OCI-LY1 (cell line): ENCODE measurements at regions not wholly inside any gene's neighbourhood (a gene's known extent, or its start where the extent isn't known, plus 50 kb on each side); places are given as distances from the start of the nearest gene placed in this dataset.

Experiments used
- H2AFZ ChIP-seq: fragments of 200-600 bp; sonication (generic), shearing (Covaris generic); 2 replicates; pipeline ENCODE4 v1.6.0; 2014; ENCODE audit warnings: antibody characterized with exemption, mild to moderate bottlenecking, low read length
- H3F3A ChIP-seq: fragments of 200-600 bp; sonication (generic), shearing (Covaris generic); 2 replicates; pipeline ENCODE4 v1.6.0; 2014; ENCODE audit warnings: mild to moderate bottlenecking, antibody characterized with exemption, low read length, moderate library complexity; ENCODE audit not compliant: insufficient read depth
- H3K27ac ChIP-seq: fragments of 200-600 bp; sonication (generic); 2 replicates; pipeline ENCODE4 v1.5.1; 2014; ENCODE audit warnings: low read length, mixed run types, mild to moderate bottlenecking, low read depth; ENCODE audit not compliant: poor library complexity, severe bottlenecking
- H3K27me3 ChIP-seq: fragments of 200-600 bp; sonication (generic); 2 replicates; pipeline ENCODE4 v1.6.0; 2014; ENCODE audit warnings: antibody characterized with exemption, mild to moderate bottlenecking, low read length, moderate library complexity; ENCODE audit not compliant: insufficient read depth
- H3K36me3 ChIP-seq: fragments of 200-600 bp; sonication (generic); 2 replicates; pipeline ENCODE4 v1.6.1; 2014; ENCODE audit warnings: mild to moderate bottlenecking, antibody characterized with exemption, low read length, moderate library complexity, mixed read lengths; ENCODE audit not compliant: insufficient read depth
- H3K4me1 ChIP-seq: fragments of 200-600 bp; sonication (generic); 2 replicates; pipeline ENCODE4 v1.5.1; 2014; ENCODE audit warnings: mild to moderate bottlenecking, low read length, moderate library complexity; ENCODE audit not compliant: insufficient read depth, severe bottlenecking
- H3K4me2 ChIP-seq: fragments of 200-600 bp; sonication (generic), shearing (Covaris generic); 2 replicates; pipeline ENCODE4 v1.6.1; 2014; ENCODE audit warnings: low read length
- H3K4me3 ChIP-seq: fragments of 200-600 bp; sonication (generic); 2 replicates; pipeline ENCODE4 v1.5.1; 2014; ENCODE audit warnings: low read length, low read depth, mild to moderate bottlenecking, mixed read lengths; ENCODE audit not compliant: poor library complexity, severe bottlenecking
- H3K79me2 ChIP-seq: fragments of 200-600 bp; shearing (Covaris generic); 2 replicates; pipeline ENCODE4 v1.6.1; 2016; ENCODE audit warnings: mixed run types, low read length, mixed read lengths; ENCODE audit not compliant: insufficient read depth
- H3K9ac ChIP-seq: fragments of 200-600 bp; sonication (generic), shearing (Covaris generic); 2 replicates; pipeline ENCODE4 v1.6.1; 2014; ENCODE audit warnings: mild to moderate bottlenecking, low read length, mixed read lengths
- H3K9me2 ChIP-seq: fragments of 200-600 bp; sonication (generic), shearing (Covaris generic); 2 replicates; pipeline ENCODE4 v1.6.1; 2014; ENCODE audit warnings: low read depth, mild to moderate bottlenecking, low read length, mixed read lengths
- H3K9me3 ChIP-seq: fragments of 200-600 bp; shearing (Covaris generic); 2 replicates; pipeline ENCODE4 v1.6.1; 2014; ENCODE audit warnings: low read length, mixed read lengths
- H4K20me1 ChIP-seq: fragments of 200-600 bp; sonication (generic), shearing (Covaris generic); 2 replicates; pipeline ENCODE4 v1.6.0; 2016; ENCODE audit warnings: mild to moderate bottlenecking, low read length; ENCODE audit not compliant: insufficient read depth
- EZH2 ChIP-seq: fragments of 200-600 bp; sonication (generic), shearing (Covaris generic); IDR thresholded peaks from 2 replicates; pipeline ENCODE4 v1.8.0; 2017; ENCODE audit warnings: borderline replicate concordance, mixed run types, mild to moderate bottlenecking, antibody characterized with exemption, low read length, moderate library complexity, mixed read lengths
- TF ChIP-seq, protein P1 (sequence below): fragments of 200-600 bp; sonication (generic), shearing (Covaris generic); IDR thresholded peaks from 2 replicates; pipeline ENCODE4 v1.5.1; 2017; ENCODE audit warnings: mild to moderate bottlenecking, antibody characterized with exemption, low read length, moderate library complexity, mixed read lengths

DNA sequence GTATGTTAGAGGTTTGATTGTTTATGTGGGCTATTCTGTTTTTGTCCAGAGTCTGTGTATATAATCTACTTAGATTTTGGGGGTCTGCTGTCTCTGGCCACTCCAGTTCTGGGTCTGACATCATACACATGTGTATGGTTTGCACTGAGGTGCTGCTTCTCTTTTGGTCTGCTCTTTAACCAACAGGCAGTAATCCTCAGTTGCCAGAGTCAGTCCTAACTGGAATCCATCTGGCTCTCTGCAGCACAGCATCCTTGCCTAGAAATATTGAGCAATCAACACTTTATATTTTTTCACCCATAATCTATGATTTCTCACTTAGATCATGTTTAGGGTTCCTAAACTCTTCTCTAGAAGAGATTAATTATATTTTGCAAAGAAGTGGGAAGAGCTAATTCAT, 98.3 kb upstream of the SFRP2 start:
- no peaks in the 10 kb centered on the region for H3K4me1 ChIP-seq
- no peak overlapping the region for H3K27ac ChIP-seq
- TF ChIP-seq, protein P1, sequence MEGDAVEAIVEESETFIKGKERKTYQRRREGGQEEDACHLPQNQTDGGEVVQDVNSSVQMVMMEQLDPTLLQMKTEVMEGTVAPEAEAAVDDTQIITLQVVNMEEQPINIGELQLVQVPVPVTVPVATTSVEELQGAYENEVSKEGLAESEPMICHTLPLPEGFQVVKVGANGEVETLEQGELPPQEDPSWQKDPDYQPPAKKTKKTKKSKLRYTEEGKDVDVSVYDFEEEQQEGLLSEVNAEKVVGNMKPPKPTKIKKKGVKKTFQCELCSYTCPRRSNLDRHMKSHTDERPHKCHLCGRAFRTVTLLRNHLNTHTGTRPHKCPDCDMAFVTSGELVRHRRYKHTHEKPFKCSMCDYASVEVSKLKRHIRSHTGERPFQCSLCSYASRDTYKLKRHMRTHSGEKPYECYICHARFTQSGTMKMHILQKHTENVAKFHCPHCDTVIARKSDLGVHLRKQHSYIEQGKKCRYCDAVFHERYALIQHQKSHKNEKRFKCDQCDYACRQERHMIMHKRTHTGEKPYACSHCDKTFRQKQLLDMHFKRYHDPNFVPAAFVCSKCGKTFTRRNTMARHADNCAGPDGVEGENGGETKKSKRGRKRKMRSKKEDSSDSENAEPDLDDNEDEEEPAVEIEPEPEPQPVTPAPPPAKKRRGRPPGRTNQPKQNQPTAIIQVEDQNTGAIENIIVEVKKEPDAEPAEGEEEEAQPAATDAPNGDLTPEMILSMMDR, result no peak
- no peak for TF ChIP-seq EZH2
- no peaks in the 10 kb centered on the region for H3K9me2 ChIP-seq
- H3K27me3 ChIP-seq, result no peaks in the 10 kb centered on the region
- no peaks in the 10 kb centered on the region for H4K20me1 ChIP-seq
- no peaks in the 10 kb centered on the region for H3K36me3 ChIP-seq
- no peak overlapping the region for H2AFZ ChIP-seq
- H3K9ac ChIP-seq, result no peak overlapping the region
- H3K9me3 ChIP-seq, result no peaks in the 10 kb centered on the region
- H3K4me3 ChIP-seq, result no peak overlapping the region
- no peak overlapping the region for H3K4me2 ChIP-seq
- no peaks in the 10 kb centered on the region for H3K79me2 ChIP-seq
- H3F3A ChIP-seq, result no peaks in the 10 kb centered on the region

DNA sequence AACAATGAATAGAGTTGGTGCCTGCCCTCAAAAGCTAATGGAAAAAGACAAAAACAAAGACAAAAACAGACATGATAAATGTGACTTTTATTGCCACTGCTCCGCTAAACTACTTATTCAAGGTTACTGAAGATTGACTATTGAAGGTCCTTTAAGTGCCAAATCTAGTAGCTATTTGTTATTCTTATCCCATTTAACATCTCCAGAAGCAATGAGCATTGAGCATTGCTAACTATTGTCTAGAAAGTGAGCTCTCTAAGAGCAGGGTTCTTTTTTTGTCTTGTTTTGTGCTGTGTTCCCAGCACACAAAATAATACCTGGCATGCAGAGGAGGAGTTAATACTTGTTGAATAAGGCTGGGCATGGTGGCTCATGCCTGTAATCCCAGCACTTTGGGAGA, 95.4 kb upstream of the SFRP2 start:
- Histone ChIP-seq H3K27ac (no peak overlapping the region), H3K4me3 (no peak overlapping the region), H3K27me3 (no peaks in the 10 kb centered on the region), H3K36me3 (no peaks in the 10 kb centered on the region), H3K4me2 (no peak overlapping the region), H2AFZ (no peak overlapping the region), H3K4me1 (no peaks in the 10 kb centered on the region), H3K9ac (no peak overlapping the region), H3K79me2 (no peaks in the 10 kb centered on the region), H3K9me2 (no peaks in the 10 kb centered on the region), H3K9me3 (no peaks in the 10 kb centered on the region), H3F3A (no peaks in the 10 kb centered on the region), H4K20me1 (no peaks in the 10 kb centered on the region)
- no peak for TF ChIP-seq EZH2
- TF ChIP-seq, protein P1, result no peak

DNA sequence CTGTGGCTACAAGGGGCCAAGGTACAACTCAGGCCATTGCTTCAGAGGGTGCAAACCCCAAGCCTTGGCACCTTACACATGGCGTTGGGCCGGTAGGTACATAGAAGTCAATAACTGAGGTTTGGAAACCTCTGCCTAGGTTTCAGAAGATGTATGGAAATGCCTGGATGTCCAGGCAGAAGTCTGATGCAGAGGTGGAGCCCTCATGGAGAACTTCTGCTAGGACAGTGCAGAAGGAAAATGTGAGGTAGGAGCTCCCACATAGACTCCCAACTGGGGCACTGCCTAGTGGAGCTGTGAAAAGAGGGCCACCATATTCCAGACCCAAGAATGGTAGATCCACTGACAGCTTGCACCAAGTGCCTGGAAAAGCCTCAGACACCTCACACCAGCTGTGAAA, 92.1 kb upstream of the SFRP2 start:
- Histone ChIP-seq H2AFZ (no peak overlapping the region), H3K9me3 (no peaks in the 10 kb centered on the region), H3F3A (no peaks in the 10 kb centered on the region), H3K27ac (no peak overlapping the region), H3K79me2 (no peaks in the 10 kb centered on the region), H4K20me1 (no peaks in the 10 kb centered on the region), H3K4me2 (no peak overlapping the region), H3K9ac (no peak overlapping the region), H3K4me1 (no peaks in the 10 kb centered on the region), H3K27me3 (no peaks in the 10 kb centered on the region), H3K36me3 (no peaks in the 10 kb centered on the region), H3K4me3 (no peak overlapping the region), H3K9me2 (no peaks in the 10 kb centered on the region)
- TF ChIP-seq, protein P1, result no peak
- no peak for TF ChIP-seq EZH2
